GM06990 (cell line): ENCODE measurements at regions not wholly inside any gene's neighbourhood (a gene's known extent, or its start where the extent isn't known, plus 50 kb on each side); places are given as distances from the start of the nearest gene placed in this dataset.

Source experiments
- DNase-seq: peaks from one replicate; pipeline ENCODE4 v3.0.0-alpha.2; 2011; ENCODE audit not compliant: insufficient read length; ENCODE audit errors: extremely low read depth
- H3K27me3 ChIP-seq: replicated peaks from 2 replicates; pipeline ENCODE4 v1.6.0; 2011; ENCODE audit warnings: low read length; ENCODE audit not compliant: control insufficient read depth, insufficient read depth
- H3K36me3 ChIP-seq: 2 replicates; pipeline ENCODE4 v1.5.1; 2011; ENCODE audit warnings: low read length; ENCODE audit not compliant: control insufficient read depth, insufficient read depth
- H3K4me3 ChIP-seq: replicated peaks from 2 replicates; pipeline ENCODE4 v1.5.1; 2011; ENCODE audit warnings: low read depth, mild to moderate bottlenecking, control low read depth, low read length
- TF ChIP-seq, protein P1 (sequence below): IDR thresholded peaks from 2 replicates; pipeline ENCODE4 v1.5.1; 2011; ENCODE audit warnings: low read length, control low read depth, mild to moderate bottlenecking, inconsistent platforms; ENCODE audit not compliant: insufficient read depth, poor library complexity, severe bottlenecking

DNA sequence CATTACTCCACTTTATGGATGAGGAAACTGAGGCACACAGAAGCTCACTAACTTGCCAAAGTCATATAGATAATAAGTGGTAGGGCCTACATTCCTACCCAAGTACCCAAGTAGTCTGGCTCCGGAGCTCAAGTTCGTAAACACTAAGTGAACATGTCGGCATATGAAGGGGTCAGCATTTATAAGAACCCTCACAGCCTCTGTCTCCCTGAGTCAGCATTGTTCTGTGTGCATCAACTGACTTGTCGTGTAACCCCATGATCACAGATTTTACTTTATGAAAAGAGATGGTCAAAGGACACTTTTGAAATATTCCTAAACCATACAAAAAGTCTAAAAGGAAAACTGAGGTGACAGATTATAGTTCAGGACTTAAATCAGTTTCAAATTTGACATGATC, 260.1 kb upstream of the CCDC54 start:
- no peak overlapping the region for H3K4me3 ChIP-seq
- H3K27me3 ChIP-seq, result no peaks in the 10 kb centered on the region
- H3K36me3 ChIP-seq, result no peaks in the 10 kb centered on the region
- DNase-seq, result no peak
- TF ChIP-seq, protein P1, sequence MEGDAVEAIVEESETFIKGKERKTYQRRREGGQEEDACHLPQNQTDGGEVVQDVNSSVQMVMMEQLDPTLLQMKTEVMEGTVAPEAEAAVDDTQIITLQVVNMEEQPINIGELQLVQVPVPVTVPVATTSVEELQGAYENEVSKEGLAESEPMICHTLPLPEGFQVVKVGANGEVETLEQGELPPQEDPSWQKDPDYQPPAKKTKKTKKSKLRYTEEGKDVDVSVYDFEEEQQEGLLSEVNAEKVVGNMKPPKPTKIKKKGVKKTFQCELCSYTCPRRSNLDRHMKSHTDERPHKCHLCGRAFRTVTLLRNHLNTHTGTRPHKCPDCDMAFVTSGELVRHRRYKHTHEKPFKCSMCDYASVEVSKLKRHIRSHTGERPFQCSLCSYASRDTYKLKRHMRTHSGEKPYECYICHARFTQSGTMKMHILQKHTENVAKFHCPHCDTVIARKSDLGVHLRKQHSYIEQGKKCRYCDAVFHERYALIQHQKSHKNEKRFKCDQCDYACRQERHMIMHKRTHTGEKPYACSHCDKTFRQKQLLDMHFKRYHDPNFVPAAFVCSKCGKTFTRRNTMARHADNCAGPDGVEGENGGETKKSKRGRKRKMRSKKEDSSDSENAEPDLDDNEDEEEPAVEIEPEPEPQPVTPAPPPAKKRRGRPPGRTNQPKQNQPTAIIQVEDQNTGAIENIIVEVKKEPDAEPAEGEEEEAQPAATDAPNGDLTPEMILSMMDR, result no peak

DNA sequence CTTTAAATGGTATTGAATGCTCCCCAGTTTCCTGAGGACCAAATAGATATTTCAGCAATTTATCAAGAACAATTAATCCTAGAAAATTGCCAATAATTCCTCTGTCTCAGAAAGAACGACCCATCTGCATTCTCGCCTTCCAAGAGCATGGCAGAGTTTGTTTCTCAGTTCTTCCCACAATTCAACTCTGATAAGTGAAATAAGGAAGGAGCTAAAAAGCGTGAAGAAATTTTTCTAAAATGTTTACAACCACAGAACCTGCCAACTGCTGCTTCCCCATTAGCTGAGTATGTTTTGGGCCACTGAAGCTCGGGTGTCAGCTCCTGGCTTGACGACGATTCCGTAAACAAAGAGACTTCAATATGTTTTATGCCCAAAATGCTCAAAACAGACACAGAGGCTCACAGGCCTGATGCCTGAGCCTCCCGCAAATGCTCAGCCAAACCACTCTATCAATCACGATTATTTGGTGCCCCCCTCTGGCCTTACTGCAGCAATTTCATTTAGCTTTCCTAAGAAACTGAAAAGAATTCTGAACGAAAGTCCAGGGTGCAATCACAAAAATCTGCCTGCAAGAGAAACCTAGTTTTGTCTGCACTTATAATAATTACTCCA, 259.2 kb upstream of the CCDC54 start:
- no peaks in the 10 kb centered on the region for H3K27me3 ChIP-seq
- DNase-seq, result no peak
- TF ChIP-seq, protein P1, result peak; percentile 24
- H3K36me3 ChIP-seq, result no peaks in the 10 kb centered on the region
- H3K4me3 ChIP-seq, result no peak overlapping the region

DNA sequence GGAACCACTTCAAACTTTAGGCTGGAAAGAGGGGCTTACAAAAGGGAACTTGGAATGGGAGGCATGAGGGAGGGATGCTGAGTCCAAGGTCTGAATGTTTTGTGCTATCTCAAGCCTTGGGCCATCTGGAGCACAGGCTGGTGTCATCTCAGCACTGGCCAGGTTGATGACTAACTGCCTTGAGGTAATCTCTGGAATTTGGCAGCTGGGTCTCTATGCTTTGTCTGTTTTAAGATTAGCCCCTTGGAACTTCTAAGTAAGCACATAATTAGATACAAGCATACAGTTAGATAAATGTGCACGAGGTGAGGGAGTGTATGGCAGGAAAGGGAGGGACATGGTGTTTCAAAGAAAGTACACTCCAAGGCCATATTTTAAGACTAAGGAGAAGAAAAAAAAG, 252.4 kb upstream of the CCDC54 start:
- DNase-seq, result no peak
- TF ChIP-seq, protein P1, result no peak
- Histone ChIP-seq H3K27me3 (no peaks in the 10 kb centered on the region), H3K4me3 (no peak overlapping the region), H3K36me3 (no peaks in the 10 kb centered on the region)

DNA sequence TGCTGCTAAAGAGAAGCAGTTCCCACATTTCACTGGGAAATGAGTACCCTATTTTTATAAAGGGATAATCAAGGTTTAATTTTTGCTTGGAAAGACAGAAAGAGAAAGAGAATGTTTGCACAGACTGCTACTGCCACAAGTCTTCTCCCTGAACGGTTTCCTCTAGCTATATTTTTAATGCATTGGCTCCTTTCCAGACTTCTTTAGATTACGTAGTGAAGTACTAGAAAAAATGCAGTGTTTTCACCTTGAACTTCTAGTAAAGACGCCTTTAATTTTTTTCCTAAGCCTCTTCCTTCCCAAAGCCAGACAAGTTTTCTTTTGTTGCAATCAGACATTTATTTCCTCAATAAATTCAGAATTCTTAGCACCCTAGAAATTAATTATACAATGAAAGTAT, 248.3 kb upstream of the CCDC54 start:
- no peaks in the 10 kb centered on the region for H3K36me3 ChIP-seq
- TF ChIP-seq, protein P1, result no peak
- no peak for DNase-seq
- no peak overlapping the region for H3K4me3 ChIP-seq
- H3K27me3 ChIP-seq, result no peaks in the 10 kb centered on the region

DNA sequence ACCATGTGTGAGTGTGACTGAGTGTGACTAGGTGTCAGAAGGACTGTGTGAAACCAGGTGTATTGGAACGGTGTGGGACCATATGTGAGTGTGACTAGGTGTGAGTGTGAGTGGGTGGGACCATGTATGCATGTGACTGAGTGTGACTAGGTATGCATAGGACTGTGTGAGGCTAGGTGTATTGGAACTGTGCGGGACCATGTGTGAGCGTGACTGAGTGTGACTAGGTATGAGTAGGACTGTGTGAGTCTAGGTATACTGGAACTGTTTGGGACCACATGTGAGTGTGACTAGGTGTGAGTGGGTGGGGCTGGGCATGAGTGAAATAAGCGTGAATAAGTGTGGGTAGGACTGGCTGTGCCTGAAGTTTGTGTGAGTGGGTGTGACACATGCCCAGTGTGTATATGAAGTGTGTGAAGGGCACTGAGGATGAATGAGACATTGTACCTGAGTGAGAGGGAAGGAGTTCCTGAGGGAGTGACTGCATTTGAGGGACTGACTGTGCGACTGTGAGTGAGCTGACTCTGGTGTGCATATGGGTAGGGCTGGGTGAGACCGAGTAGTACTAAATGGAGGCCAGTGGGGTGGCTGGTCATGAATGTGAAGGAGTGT, 247.0 kb upstream of the CCDC54 start:
- Histone ChIP-seq H3K27me3 (no peaks in the 10 kb centered on the region), H3K36me3 (no peaks in the 10 kb centered on the region), H3K4me3 (no peak overlapping the region)
- no peak for DNase-seq
- TF ChIP-seq, protein P1, result no peak
